Gastrocnemius medialis (tissue), 4 donors: ENCODE measurements at regions not wholly inside any gene's neighbourhood (a gene's known extent, or its start where the extent isn't known, plus 50 kb on each side); places are given as distances from the start of the nearest gene placed in this dataset.
"Not testable (repeated sequence)": the region's sequence is repeated elsewhere in the genome, so short reads cannot be mapped to it uniquely, and the experiment has no call there.

Experiments used
- POLR2A ChIP-seq, 2 donors: fragments of 450-650 bp; IDR thresholded peaks; one replicate each; pipeline ENCODE4 v1.6.1; 2017; ENCODE audit warnings: antibody characterized with exemption in 2 of 2, mild to moderate bottlenecking in 2 of 2, moderate library complexity in 2 of 2
- TF ChIP-seq, protein P1 (sequence below), 5 experiments: fragments of 450-650 bp in 3 of 5; fragments of 200-600 bp in 2 of 5; sonication (generic) in 2 of 5; IDR thresholded peaks in 4 of 5; conservative IDR thresholded peaks in 1 of 5; 1 replicate in 4 of 5; 2 replicates in 1 of 5; pipeline ENCODE4 v1.5.1; 2016 to 2019; ENCODE audit warnings: antibody characterized with exemption in 5 of 5, mild to moderate bottlenecking in 3 of 5, moderate library complexity in 3 of 5

GRCh38 chr17:30718691-30719090 is 105.8 kb downstream of the CRLF3 start:
- TF ChIP-seq, protein P1, sequence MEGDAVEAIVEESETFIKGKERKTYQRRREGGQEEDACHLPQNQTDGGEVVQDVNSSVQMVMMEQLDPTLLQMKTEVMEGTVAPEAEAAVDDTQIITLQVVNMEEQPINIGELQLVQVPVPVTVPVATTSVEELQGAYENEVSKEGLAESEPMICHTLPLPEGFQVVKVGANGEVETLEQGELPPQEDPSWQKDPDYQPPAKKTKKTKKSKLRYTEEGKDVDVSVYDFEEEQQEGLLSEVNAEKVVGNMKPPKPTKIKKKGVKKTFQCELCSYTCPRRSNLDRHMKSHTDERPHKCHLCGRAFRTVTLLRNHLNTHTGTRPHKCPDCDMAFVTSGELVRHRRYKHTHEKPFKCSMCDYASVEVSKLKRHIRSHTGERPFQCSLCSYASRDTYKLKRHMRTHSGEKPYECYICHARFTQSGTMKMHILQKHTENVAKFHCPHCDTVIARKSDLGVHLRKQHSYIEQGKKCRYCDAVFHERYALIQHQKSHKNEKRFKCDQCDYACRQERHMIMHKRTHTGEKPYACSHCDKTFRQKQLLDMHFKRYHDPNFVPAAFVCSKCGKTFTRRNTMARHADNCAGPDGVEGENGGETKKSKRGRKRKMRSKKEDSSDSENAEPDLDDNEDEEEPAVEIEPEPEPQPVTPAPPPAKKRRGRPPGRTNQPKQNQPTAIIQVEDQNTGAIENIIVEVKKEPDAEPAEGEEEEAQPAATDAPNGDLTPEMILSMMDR (IDR thresholded peaks at IDR 0.05 in 4 of 5, conservative IDR thresholded peaks at IDR 0.05 in 1 of 5): not testable (repeated sequence)
- not testable (repeated sequence) for TF ChIP-seq POLR2A (IDR thresholded peaks at IDR 0.05)
